ENCODE measurements at regions not wholly inside any gene's neighbourhood (a gene's known extent, or its start where the extent isn't known, plus 50 kb on each side); places are given as distances from the start of the nearest gene placed in this dataset.

DNA sequence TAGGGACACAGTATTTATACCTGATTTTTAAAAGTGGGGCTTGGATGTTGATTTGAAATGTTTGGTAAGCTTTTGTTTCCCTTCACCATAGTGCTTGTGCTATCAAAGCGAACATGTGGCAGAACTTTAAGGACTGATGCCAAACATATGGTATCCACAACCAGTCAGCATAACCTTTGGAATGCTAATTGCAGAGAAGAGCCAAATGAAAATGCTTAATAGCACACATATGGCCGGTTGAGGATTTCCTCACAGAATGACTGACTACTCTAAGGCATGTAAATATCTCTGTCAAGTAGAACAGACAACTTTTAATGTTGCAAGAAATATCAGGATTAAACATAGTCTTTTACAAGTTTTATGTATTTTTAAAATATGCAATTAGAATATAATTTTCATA is 120.9 kb upstream of the COL3A1 start:
- no peak for DNase-seq

- DNase-seq: no peak
These were observed 108.5 kb upstream of the COL3A1 start for GRCh38 chr2:188865681-188866080.

DNA sequence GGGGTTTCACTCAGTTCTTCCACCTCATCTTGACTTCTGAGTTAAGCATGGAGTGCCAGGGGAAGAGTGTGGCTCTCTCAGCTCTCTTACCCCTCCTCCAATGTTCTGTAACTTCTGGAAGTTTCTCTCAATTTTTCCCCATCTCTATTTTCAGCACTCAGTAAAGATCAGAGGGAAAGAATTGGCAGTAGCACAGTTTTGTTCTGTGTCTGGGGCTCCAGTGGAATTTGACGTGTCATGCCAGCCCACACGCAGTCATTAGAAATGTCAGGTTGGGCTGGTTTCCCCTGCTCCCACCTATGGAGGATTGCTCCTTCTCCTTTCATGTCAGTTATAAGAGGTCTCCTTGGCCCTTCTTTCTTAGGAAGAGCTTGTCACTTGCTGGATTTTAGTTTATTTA is 104.6 kb upstream of the COL3A1 start:
- no peak for DNase-seq

- no peak for DNase-seq
These were observed 103.9 kb upstream of the COL3A1 start for GRCh38 chr2:188870289-188870688.

DNA sequence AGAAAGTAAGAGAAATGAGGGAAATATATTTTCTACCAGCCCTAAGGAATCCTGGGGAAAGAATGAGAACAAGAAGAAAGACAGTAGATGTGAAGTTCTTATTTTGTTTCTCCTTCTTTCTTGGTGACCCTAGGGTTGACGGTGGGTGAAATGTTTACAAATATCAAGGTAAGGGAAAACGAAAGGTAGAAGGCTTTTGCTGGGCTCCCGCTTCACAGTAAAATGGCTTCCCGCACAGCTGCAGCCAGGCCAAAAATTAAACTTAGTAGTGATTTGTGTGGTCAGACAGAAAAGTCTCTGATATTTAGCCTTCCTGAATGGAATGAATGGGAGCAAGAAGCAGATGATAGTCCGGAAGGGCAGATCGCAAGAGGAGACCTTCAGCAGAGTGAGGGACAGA is 99.1 kb upstream of the COL3A1 start:
- no peak for DNase-seq

DNA sequence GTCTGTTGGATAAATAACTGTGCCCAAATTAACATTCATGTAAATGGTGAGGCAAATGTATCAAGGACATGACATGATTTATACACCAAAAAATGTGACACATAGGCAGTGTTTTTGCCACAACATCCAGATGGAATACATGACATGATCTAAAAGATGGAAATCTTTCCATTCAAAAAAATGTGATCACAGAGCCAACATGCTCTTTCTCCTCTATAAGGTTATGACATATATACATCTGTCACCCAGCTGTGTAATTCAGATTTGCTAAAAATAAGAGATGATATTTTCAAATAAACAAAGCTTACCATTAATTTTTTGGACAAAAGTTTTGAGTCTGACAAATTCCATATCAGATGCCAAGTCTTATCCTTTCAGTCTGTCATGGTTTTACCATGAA is 95.5 kb upstream of the COL3A1 start:
- no peak for DNase-seq

- no peak for DNase-seq
These were observed 93.4 kb upstream of the COL3A1 start for GRCh38 chr2:188880740-188881139.

- no peak for DNase-seq
These were observed 92.7 kb upstream of the COL3A1 start for GRCh38 chr2:188881434-188881833.

- DNase-seq: no peak
These were observed 90.1 kb upstream of the COL3A1 start for GRCh38 chr2:188884046-188884445.

DNA sequence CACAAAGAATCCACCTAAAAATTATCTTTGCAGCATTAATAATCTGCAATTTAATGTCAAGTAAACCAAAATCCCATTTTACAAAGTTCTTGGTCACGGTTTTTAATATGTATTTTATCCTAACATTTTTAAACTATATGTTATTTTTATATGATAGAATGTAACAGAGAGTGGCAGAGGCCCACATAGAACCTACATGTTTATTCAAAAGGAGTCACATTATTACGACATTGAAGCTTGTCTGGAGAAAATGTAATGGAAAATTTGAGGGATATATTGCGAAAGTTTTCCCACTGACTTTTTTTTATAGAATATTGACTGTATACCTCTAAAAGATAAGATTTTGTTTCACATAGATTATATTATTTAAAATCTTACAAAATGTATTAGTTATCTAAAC is 89.7 kb upstream of the COL3A1 start:
- no peak for DNase-seq

GRCh38 chr2:188889187-188889586 is 85.0 kb upstream of the COL3A1 start:
- no peak for DNase-seq

DNA sequence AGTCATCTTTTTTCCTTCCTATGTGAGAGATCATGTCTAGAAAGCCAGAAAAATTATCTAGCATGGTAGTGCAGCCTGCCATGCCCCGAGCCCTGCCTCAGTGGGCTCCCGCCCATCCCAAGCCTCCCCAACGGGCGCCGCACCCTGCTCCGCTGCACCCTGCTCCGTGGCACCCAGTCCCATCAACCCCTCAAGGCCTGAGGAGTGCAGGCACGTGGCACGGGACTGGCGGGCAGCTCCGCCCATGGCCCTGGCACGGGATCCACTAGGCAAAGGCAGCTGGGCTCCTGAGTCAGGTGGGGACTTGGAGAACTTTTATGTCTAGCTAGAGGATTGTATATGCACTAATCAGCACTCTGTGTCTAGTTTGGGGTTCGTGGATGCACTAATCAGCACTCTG is 83.4 kb upstream of the COL3A1 start:
- no peak for DNase-seq

DNA sequence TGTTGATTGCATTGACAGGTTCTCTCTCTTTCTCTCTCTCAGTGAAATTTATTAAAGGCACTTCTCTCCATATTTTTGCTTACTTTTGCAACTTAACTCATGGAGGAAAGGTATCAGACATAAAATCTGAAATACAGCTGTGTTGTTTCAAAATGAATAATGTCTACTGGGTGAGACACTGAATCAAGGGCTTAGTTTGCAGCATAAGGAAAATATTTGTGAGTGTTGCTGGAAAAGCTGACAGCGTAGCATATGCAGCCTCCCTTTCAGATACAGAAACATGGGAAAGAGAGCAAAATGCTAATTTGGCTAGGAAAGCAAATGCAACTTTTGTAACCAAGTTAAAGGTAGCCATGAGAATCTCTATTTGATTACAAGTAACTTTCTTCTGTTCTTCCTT is 81.5 kb upstream of the COL3A1 start:
- no peak for DNase-seq

DNA sequence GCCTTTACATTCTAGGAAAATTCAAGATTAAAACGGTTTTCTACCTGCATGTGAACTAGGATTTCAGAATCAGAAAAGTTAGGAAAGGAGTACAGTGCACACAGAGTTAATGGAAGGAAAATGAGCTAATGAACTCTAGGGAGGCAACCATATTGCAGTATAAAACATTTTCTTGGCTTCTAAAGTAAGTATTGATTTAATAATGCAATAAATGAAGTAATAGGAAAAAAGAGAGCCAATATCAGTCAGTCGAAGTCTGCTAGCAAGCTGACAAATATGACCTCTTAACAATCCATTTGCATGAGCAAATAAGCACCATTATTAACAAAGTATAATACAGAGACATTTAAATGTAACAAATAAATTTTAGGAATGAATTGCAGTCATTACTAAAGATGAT is 80.2 kb upstream of the COL3A1 start:
- no peak for DNase-seq

DNA sequence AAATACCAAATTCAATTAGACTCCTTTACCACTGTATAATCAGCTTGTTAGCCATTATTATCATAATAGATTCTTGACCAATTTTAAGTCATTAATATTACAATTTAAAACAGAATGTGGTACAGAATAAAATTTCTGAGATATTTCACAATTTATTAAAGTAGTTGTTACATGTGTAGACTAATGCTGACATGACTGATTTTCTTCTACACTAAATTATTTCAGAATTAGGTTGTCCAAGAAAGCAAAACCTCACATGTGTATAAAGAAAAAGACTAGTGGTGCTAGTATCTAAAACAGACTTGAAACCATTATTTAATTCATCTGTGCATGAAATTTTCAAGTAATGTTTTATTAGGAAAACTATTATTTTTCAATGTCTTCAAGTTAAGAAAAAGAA is 79.2 kb upstream of the COL3A1 start:
- no peak for DNase-seq

DNA sequence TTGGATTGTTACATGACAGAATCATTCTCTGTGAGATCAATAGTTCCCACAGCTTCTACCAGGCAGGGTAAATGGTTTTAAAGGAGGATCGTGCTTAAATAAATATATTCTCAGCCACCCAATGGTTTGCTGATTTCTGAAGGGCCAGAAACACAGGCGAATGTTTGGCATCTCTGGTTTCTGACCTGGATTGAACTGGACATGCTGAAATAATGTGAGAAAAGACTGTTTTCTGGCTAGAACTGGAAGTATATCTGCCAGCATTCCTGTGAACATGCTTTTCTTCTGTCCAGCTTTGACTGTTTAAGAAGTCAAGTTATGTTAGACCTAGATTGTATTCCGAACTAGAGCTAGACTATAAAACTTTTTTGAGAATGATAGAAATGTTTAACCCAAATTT is 77.1 kb upstream of the COL3A1 start:
- no peak for DNase-seq

GRCh38 chr2:188898261-188898660 is 75.9 kb upstream of the COL3A1 start:
- DNase-seq: no peak

DNA sequence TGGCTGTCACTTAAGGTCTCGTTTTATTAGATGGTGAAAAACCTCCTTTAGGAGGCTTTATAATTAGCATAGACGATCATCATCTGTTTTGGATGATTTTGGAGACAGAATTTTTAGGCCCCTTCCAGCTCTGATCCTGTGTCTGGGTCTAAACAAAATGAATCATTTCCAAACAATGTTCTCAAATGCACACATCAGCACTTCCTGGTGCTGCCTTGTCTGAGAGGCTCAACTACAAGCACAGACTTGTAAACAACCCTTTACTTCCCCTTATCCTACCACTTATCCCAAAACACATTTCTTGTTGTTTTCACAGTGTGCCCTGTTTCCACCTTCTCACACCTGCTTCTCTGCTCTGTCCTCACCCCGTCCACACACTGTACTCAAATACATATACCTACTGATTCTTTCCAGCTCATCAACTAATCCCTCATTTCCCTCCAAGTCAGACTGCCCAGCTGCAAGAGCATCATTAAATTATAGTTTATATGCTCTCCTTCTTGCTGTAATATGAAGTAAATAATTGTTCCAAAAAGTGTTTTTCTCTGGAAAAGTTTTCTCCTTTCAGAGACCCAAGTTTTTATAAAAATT is 71.2 kb upstream of the COL3A1 start:
- no peak for DNase-seq

GRCh38 chr2:188903740-188904139 is 70.4 kb upstream of the COL3A1 start:
- no peak for DNase-seq

- DNase-seq: no peak
These were observed 65.1 kb upstream of the COL3A1 start for GRCh38 chr2:188909036-188909435.

DNA sequence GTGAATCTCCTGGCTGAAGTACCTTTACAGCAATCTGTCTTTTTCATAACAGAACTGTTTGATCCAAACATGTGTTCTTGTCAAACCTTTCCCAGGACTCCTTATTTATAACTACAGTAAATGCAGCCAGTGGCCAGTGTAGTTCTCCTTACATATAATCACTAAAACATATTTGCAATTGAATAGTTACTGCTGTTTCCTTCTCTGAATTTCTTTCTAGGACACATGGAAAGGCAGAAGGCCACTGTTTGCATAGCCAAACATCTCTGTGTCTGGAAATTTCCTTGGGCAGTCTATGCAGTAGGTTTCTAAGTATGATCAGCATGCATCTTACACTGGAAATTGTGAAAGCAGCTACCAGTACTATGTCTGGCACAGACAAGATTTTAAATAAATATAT is 57.4 kb upstream of the COL3A1 start:
- DNase-seq: no peak

DNA sequence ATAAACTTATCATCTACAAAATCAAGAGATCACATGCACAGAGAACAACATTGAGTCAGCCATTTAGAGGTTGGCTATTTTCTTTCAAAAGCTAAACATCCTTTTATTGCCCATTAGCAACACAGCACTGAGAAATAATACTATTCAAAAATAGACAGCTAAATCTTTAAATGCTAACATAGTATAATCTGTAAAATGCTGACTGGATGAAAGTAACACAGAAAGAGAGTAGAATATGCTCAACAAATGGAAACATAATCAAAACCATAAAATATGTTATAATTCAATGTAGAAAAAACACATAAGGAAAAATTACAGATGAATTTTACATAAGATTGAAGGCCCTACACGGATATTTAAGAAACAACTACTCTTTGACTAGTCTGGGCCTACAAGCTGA is 56.5 kb upstream of the COL3A1 start:
- no peak for DNase-seq

DNA sequence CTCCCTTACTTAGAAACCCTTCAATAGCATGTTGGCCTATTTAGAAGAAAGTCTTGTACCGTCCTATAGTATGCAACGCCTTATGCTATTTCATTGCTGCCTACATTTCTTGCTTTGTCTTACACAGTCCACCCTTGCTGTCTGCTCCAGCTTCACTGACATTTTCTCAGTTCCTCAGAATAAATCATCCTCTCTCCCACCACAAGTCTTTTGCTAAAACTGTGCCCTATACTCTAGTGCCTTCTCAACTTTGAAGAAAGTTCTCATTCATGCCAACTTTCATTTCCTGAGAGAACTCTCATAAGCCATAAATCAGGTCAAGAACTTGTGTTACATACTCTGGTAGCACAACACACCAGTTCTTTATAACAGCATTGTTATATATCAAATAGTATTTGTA is 54.3 kb upstream of the COL3A1 start:
- DNase-seq: no peak

DNA sequence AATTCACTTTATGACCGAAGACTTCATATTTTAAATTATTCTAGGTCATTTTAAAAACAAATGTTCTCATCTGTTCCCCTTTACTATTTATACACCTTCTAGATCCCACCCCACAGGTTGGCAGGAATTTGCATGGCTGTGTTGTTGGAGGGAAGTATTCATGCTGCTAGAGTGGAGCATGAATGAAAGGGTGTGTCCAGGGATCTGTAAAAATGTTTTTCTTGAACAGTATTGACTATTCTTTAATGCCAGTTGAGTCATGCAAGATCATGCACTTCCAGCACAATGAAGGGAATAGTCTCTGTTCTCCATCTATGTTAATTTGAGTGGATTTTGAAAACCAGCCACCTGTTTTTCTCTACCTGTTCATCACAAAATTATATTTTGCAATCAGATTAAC is 52.0 kb upstream of the COL3A1 start:
- DNase-seq: no peak
